ENCODE measurements at regions not wholly inside any gene's neighbourhood (a gene's known extent, or its start where the extent isn't known, plus 50 kb on each side); places are given as distances from the start of the nearest gene placed in this dataset.

GRCh38 chr12:127562816-127563215, 704.2 kb upstream of the TMEM132C start:
- Histone ChIP-seq H4K20me1 (ENCODE audit: low read length) (no peaks in the 10 kb centered on the region), H3K9ac (ENCODE audit: low read length) (no peak overlapping the region), H3K36me3 (ENCODE audit: low read depth, low read length) (no peaks in the 10 kb centered on the region), H3K27ac (ENCODE audit: low read length) (no peak overlapping the region), H3K79me2 (ENCODE audit: low read length) (no peaks in the 10 kb centered on the region), H3K4me1 (ENCODE audit: insufficient read depth, low read length) (peaks cover 16% of the 10 kb centered on the region), H3K4me2 (ENCODE audit: low read length) (no peak overlapping the region), H2AFZ (ENCODE audit: low read length) (no peak overlapping the region), H3K9me2 (replicated peaks; ENCODE audit: low read length) (no peaks in the 10 kb centered on the region), H3K27me3 (ENCODE audit: low read length) (no peaks in the 10 kb centered on the region), H3K9me3 (ENCODE audit: low read length) (no peaks in the 10 kb centered on the region), H3F3A (ENCODE audit: low read length, unreplicated experiment) (no peaks in the 10 kb centered on the region), H3K4me3 (ENCODE audit: low read length) (no peak overlapping the region)
- TF ChIP-seq EZH2 (IDR thresholded peaks at IDR 0.05; ENCODE audit: low read length, unreplicated experiment), result no peak
- TF ChIP-seq EZH2phosphoT487 (IDR thresholded peaks at IDR 0.05; ENCODE audit: borderline replicate concordance, low read length), result no peak
- TF ChIP-seq CTCF (conservative IDR thresholded peaks at IDR 0.05; ENCODE audit: low read depth, low read length), result no peak
- CTCF ChIA-PET, result no interaction called here
- intact Hi-C loops (cut with micrococcal nuclease), result no loop called here
- ATAC-seq, result no peak
- no TSS peak for BruUV-seq (replicated peaks)
- POLR2A ChIA-PET (ENCODE audit: unreplicated experiment), result no interaction called here
- no peak for DNase-seq

GRCh38 chr12:127565241-127565640, 701.7 kb upstream of the TMEM132C start:
- Histone ChIP-seq H3K9ac (ENCODE audit: low read length) (no peak overlapping the region), H3K4me1 (ENCODE audit: insufficient read depth, low read length) (peaks cover under 1% of the 10 kb centered on the region; the same call in 1 of the 2 replicates), H2AFZ (ENCODE audit: low read length) (no peak overlapping the region), H3K27ac (ENCODE audit: low read length) (no peak overlapping the region), H3F3A (ENCODE audit: low read length, unreplicated experiment) (no peaks in the 10 kb centered on the region), H3K9me3 (ENCODE audit: low read length) (no peaks in the 10 kb centered on the region), H3K9me2 (replicated peaks; ENCODE audit: low read length) (no peaks in the 10 kb centered on the region), H3K4me2 (ENCODE audit: low read length) (no peak overlapping the region), H3K27me3 (ENCODE audit: low read length) (no peaks in the 10 kb centered on the region), H4K20me1 (ENCODE audit: low read length) (no peaks in the 10 kb centered on the region), H3K79me2 (ENCODE audit: low read length) (no peaks in the 10 kb centered on the region), H3K36me3 (ENCODE audit: low read depth, low read length) (no peaks in the 10 kb centered on the region), H3K4me3 (ENCODE audit: low read length) (no peak overlapping the region)
- no TSS peak for BruUV-seq (replicated peaks)
- ChIA-PET POLR2A (ENCODE audit: unreplicated experiment) (no interaction called here), CTCF (no interaction called here)
- no peak for TF ChIP-seq EZH2 (IDR thresholded peaks at IDR 0.05; ENCODE audit: low read length, unreplicated experiment)
- TF ChIP-seq CTCF (conservative IDR thresholded peaks at IDR 0.05; ENCODE audit: low read depth, low read length), result no peak
- TF ChIP-seq EZH2phosphoT487 (IDR thresholded peaks at IDR 0.05; ENCODE audit: borderline replicate concordance, low read length), result no peak
- intact Hi-C loops (cut with micrococcal nuclease), result no loop called here
- DNase-seq (no peak), ATAC-seq (no peak)

- H3K4me3 ChIP-seq (ENCODE audit: low read length), result no peak overlapping the region
- TF ChIP-seq CTCF (conservative IDR thresholded peaks at IDR 0.05; ENCODE audit: low read depth, low read length) (no peak), EZH2phosphoT487 (IDR thresholded peaks at IDR 0.05; ENCODE audit: borderline replicate concordance, low read length) (no peak), EZH2 (IDR thresholded peaks at IDR 0.05; ENCODE audit: low read length, unreplicated experiment) (no peak)
- no peaks in the 10 kb centered on the region for H3K27me3 ChIP-seq (ENCODE audit: low read length)
- BruUV-seq (replicated peaks), result no TSS peak
- DNase-seq (no peak), ATAC-seq (no peak)
- no peak overlapping the region for H3K4me2 ChIP-seq (ENCODE audit: low read length)
- no peak overlapping the region for H3K9ac ChIP-seq (ENCODE audit: low read length)
- H3K79me2 ChIP-seq (ENCODE audit: low read length), result no peaks in the 10 kb centered on the region
- no peaks in the 10 kb centered on the region for H3K9me2 ChIP-seq (replicated peaks; ENCODE audit: low read length)
- H3F3A ChIP-seq (ENCODE audit: low read length, unreplicated experiment), result no peaks in the 10 kb centered on the region
- no peaks in the 10 kb centered on the region for H4K20me1 ChIP-seq (ENCODE audit: low read length)
- H3K4me1 ChIP-seq (ENCODE audit: insufficient read depth, low read length), result peaks cover 14% of the 10 kb centered on the region
- CTCF ChIA-PET, result no interaction called here
- H3K9me3 ChIP-seq (ENCODE audit: low read length), result no peaks in the 10 kb centered on the region
- H3K36me3 ChIP-seq (ENCODE audit: low read depth, low read length), result no peaks in the 10 kb centered on the region
- no peak overlapping the region for H2AFZ ChIP-seq (ENCODE audit: low read length)
- intact Hi-C loops (cut with micrococcal nuclease), result no loop called here
- H3K27ac ChIP-seq (ENCODE audit: low read length), result no peak overlapping the region
- POLR2A ChIA-PET (ENCODE audit: unreplicated experiment), result no interaction called here
Measured at GRCh38 chr12:127567531-127567930, 699.4 kb upstream of the TMEM132C start.

Data from PC-3 (cell line).